ENCODE measurements at regions not wholly inside any gene's neighbourhood (a gene's known extent, or its start where the extent isn't known, plus 50 kb on each side); places are given as distances from the start of the nearest gene placed in this dataset.

- no TSS peak for BruUV-seq (replicated peaks)
- no peaks in the 10 kb centered on the region for H3K36me3 ChIP-seq (ENCODE audit: insufficient read depth, low read length, poor library complexity, severe bottlenecking)
- ChIA-PET CTCF (no interaction called here), POLR2A (ENCODE audit: low non-redundant PET) (no interaction called here)
- intact Hi-C loops (cut with micrococcal nuclease; ENCODE audit: unreplicated experiment): no loop called here
- no peaks in the 10 kb centered on the region for H3K27me3 ChIP-seq (replicated peaks; ENCODE audit: insufficient read depth, low read depth, low read length, poor library complexity)
- H3K4me1 ChIP-seq (ENCODE audit: insufficient read depth, low read length, poor library complexity, severe bottlenecking): no peaks in the 10 kb centered on the region
- TF ChIP-seq EZH2 (IDR thresholded peaks at IDR 0.05; ENCODE audit: borderline replicate concordance, low read depth, low read length, poor library complexity, severe bottlenecking) (no peak), CTCF (conservative IDR thresholded peaks at IDR 0.05; ENCODE audit: low read depth, low read length) (no peak)
- DNase-seq (ENCODE audit: low spot score): no peak
- no peak overlapping the region for H3K4me3 ChIP-seq (ENCODE audit: low read depth, low read length, poor library complexity, severe bottlenecking)
- no peak overlapping the region for H3K27ac ChIP-seq (ENCODE audit: low read depth, low read length, poor library complexity, severe bottlenecking)
- H3K9me3 ChIP-seq (ENCODE audit: low read depth, low read length, poor library complexity, severe bottlenecking): no peaks in the 10 kb centered on the region
These were observed 290.7 kb downstream of the TCERG1L start for GRCh38 chr10:131020775-131021174.

- Histone ChIP-seq H3K4me3 (ENCODE audit: low read depth, low read length, poor library complexity, severe bottlenecking) (no peak overlapping the region), H3K36me3 (ENCODE audit: insufficient read depth, low read length, poor library complexity, severe bottlenecking) (no peaks in the 10 kb centered on the region), H3K27me3 (replicated peaks; ENCODE audit: insufficient read depth, low read depth, low read length, poor library complexity) (no peaks in the 10 kb centered on the region), H3K27ac (ENCODE audit: low read depth, low read length, poor library complexity, severe bottlenecking) (no peak overlapping the region), H3K9me3 (ENCODE audit: low read depth, low read length, poor library complexity, severe bottlenecking) (no peaks in the 10 kb centered on the region), H3K4me1 (ENCODE audit: insufficient read depth, low read length, poor library complexity, severe bottlenecking) (no peaks in the 10 kb centered on the region)
- intact Hi-C loops (cut with micrococcal nuclease; ENCODE audit: unreplicated experiment): no loop called here
- ChIA-PET CTCF (no interaction called here), POLR2A (ENCODE audit: low non-redundant PET) (no interaction called here)
- no peak for DNase-seq (ENCODE audit: low spot score)
- BruUV-seq (replicated peaks): no TSS peak
- TF ChIP-seq CTCF (conservative IDR thresholded peaks at IDR 0.05; ENCODE audit: low read depth, low read length) (no peak), EZH2 (IDR thresholded peaks at IDR 0.05; ENCODE audit: borderline replicate concordance, low read depth, low read length, poor library complexity, severe bottlenecking) (no peak)
These were observed 290.1 kb downstream of the TCERG1L start for GRCh38 chr10:131021246-131021895.

- DNase-seq (ENCODE audit: low spot score): peak; percentile 6
- H3K27ac ChIP-seq (ENCODE audit: low read depth, low read length, poor library complexity, severe bottlenecking): no peak overlapping the region
- CTCF ChIA-PET: no interaction called here
- POLR2A ChIA-PET (ENCODE audit: low non-redundant PET): no interaction called here
- no peaks in the 10 kb centered on the region for H3K36me3 ChIP-seq (ENCODE audit: insufficient read depth, low read length, poor library complexity, severe bottlenecking)
- intact Hi-C loops (cut with micrococcal nuclease; ENCODE audit: unreplicated experiment): no loop called here
- no peaks in the 10 kb centered on the region for H3K27me3 ChIP-seq (replicated peaks; ENCODE audit: insufficient read depth, low read depth, low read length, poor library complexity)
- TF ChIP-seq EZH2 (IDR thresholded peaks at IDR 0.05; ENCODE audit: borderline replicate concordance, low read depth, low read length, poor library complexity, severe bottlenecking) (no peak), CTCF (conservative IDR thresholded peaks at IDR 0.05; ENCODE audit: low read depth, low read length) (peak; percentile 46)
- BruUV-seq (replicated peaks): no TSS peak
- no peaks in the 10 kb centered on the region for H3K9me3 ChIP-seq (ENCODE audit: low read depth, low read length, poor library complexity, severe bottlenecking)
- H3K4me1 ChIP-seq (ENCODE audit: insufficient read depth, low read length, poor library complexity, severe bottlenecking): no peaks in the 10 kb centered on the region
- H3K4me3 ChIP-seq (ENCODE audit: low read depth, low read length, poor library complexity, severe bottlenecking): no peak overlapping the region
These were observed 289.6 kb downstream of the TCERG1L start for GRCh38 chr10:131021969-131022368.

Measured in A673 (cell line).